HG03060 (cell line): ENCODE measurements at regions not wholly inside any gene's neighbourhood (a gene's known extent, or its start where the extent isn't known, plus 50 kb on each side); places are given as distances from the start of the nearest gene placed in this dataset.

ENCODE experiments used
- ATAC-seq: cut with Tn5 transposase; IDR thresholded peaks from one replicate; pipeline ENCODE4 v1.9.1; 2021; ENCODE audit warnings: low read depth, moderate number of reproducible peaks; ENCODE audit not compliant: unreplicated experiment

- no peak for ATAC-seq
Measured at GRCh38 chr20:48175261-48175660, 390.0 kb upstream of the SULF2 start.

GRCh38 chr20:48172357-48172702 lies 387.0 kb upstream of the SULF2 start:
- ATAC-seq, result no peak

DNA sequence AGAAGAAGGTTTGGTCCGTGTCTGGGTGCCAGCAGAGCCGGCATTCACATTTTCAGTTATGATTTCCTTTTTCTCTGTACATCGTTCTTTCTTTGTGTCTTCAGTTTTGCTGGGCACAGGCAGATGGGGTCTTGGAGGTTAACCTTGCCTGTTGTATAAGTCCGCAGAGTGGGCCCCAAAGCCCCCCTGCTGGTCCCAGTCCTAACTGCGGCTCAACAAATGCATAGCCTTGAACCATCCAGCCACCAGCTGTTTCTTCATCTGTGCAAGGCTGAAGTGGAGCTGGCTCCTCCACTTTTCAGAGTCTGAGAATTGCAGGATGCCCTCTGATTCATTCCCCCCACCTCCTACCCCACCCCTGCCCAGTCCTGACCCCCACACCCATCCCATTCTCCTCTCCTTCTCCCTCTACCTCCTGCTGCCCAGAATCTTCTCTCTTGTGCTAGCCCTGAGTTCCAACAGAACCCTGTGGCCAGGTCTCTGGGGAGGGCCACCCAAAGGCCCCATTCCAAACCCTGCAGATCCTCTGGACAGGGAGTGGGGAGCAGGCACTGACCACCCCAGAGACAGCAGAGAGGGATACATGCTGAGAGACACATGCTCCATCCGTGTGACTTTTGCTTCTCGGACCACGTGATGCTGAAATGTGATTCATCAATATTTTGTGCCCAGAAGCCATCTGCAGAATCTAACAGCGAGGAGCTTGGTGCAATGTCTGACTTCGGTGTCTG lies 386.5 kb upstream of the SULF2 start:
- no peak for ATAC-seq

GRCh38 chr20:48171071-48171470 lies 385.8 kb upstream of the SULF2 start:
- ATAC-seq, result no peak

DNA sequence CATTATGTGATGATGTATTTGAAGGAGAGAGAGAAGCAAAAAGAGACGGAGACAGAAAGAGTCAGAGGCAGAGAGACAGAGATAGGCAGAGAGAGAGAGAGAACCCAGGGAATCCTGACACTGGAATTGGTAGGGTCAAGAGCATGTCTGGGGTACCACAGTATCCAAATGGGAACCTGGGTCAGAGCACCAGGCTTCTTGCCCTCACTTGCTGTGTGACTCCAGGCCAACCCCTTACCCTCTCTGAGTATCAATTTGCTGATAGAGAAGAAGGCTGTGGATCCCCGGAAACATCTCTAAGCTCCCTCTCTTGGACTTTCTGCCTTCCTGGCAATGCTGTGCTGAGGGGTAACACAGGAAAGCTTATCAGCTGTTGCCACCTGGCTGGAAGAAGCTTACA lies 385.3 kb upstream of the SULF2 start:
- ATAC-seq, result no peak

GRCh38 chr20:48169650-48170225 lies 384.5 kb upstream of the SULF2 start:
- no peak for ATAC-seq

- no peak for ATAC-seq
Measured at GRCh38 chr20:48166082-48166835, 381.0 kb upstream of the SULF2 start.

DNA sequence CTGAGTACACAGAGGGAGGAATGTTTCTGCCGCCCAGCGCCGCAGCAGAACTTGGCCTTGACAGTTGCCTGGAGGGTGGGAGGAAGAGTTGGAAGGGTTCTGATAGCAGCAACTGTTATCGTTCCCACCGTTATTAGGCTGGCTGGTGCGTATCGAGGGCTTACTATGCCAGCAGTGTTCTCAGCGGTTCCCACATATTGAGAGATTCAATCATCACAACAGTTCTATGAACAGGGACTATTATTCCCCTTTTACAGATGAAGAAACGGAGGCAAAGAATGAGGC lies 380.1 kb upstream of the SULF2 start:
- no peak for ATAC-seq

DNA sequence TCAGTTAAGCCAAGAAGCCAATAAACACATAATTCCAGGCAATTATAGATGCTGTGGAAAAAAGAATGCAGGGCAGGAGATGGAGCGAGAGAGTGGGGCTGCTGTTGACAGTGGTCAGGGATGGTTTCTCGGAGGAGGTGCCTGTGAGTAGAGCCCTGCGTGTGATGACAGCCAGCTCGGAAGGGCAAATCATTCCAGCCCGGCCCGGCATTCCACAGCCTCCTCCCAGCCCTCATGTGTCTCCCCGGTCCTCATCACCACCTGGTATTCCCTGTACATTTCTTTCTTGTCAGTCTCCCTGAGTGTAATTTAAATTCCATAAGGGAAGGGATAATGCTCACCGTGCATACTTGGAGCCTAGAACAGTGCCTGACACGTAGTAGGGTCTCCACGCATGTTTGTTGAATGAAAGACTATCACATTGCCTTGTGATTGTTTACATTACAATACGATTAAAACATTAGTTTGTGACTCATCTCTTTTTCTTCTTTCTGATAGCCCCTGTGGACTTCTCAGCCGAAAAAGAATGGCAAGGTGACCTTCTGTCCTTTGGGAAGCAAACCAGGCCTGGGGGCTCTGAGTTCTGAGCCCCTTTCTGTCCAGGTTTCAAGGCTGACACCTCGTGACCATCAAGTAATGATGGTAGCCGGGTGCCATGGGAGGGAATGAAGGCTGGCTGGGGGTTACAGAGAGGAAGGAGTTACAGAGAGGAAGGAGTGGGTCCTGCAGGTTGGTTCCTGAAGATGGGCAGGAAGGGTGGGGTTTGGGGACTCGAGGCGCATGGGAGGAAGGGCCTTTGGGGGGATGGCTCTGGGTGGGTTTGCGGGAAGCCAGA lies 379.5 kb upstream of the SULF2 start:
- ATAC-seq, result no peak

DNA sequence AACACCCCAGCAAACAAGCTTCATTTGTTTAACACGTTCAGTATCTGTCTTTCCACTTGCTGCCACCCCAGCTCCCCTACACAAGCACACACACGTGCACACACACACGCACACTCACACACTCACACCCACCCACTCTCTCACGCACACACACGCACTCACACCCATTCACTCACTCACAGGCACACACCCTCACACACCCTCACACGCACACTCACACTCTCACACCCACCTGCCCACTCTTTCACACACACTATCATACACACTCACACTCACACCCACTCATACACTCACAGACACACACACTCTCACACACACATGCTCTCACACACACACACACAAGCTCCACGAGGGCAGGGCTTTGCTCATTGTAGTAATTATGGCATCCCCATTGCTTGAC lies 378.8 kb upstream of the SULF2 start:
- ATAC-seq, result no peak

- ATAC-seq, result no peak
Measured at GRCh38 chr20:48163505-48163904, 378.2 kb upstream of the SULF2 start.

DNA sequence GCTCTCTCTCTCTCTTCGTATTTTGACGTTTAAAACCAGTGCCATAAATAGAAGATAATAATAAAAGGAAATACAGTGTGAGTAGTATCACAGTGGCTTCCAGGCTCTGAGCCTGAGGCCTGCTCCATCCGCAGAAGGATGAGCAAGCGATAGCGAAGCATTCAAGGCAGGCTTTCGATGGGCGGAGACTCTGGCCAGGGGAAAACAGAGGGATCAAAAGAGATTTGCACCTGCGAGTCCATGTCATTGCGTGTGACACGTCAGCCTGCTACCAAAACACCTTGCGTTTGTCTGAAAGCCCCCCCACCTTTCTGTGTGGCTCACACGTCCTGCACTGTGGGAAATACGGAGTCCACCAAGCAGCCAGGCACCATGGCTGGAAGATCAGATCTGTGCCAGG lies 377.3 kb upstream of the SULF2 start:
- no peak for ATAC-seq

DNA sequence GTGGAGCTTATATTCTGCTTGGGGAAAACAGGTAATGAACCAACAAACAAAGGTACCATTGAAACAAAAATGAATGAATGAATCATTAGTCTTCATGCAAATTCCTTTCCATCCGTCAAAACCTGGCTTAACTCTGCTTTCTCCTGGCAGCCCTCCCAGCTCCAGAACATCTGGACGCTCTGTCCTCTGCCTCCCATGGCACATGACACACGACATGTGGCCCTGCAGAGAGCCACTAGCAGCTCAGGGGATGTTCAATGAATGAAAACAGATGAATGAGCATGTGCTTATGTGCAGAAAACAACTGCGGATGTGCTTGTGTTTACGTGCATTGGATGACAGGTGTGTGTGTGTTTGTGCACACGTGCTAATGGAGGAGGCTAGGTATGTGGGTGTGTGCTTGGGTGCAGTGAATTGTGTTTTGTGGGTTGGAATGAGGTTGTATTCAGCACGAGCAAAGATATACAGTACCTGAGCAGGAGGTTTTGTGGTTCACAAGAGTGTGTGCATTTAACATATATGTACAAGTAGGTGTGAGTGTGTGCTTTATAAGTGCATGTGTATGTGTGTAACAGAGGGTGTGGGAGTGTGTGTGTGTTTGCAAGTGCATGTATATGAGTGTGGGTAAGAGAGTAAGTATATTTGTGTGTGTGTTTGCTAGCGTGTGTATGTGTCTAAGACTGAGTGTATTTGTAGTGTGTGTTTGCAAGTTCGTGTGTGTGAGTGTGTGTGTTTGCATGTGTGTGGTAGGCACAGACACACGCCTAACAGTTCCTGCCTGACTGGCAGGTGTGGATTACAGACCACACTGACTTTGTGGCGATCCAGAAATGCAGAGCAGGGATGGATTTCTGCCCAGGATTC lies 374.1 kb upstream of the SULF2 start:
- no peak for ATAC-seq

GRCh38 chr20:48158014-48158413 lies 372.7 kb upstream of the SULF2 start:
- no peak for ATAC-seq

GRCh38 chr20:48156951-48157700 lies 371.8 kb upstream of the SULF2 start:
- no peak for ATAC-seq

DNA sequence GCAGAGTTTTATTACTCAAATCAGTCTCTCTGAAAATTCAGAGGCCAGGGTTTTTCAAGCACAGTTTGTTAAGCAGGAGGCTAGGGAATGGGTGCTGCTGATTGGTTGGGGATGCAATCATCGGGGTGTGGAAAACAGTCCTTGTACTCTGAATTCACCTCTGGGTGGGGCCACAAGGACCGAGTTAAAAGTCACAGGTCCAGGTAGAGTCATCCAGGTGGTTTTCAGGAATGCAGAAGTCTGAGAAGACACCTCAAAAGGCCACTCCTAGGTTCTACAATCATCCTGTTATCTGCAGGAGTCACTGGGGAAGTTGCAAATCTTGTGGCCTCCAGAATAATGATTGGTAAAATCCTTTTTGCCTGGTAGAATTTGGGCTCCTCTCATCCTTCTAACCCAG lies 371.2 kb upstream of the SULF2 start:
- no peak for ATAC-seq

- no peak for ATAC-seq
Measured at GRCh38 chr20:48155268-48155667, 370.0 kb upstream of the SULF2 start.

- no peak for ATAC-seq
Measured at GRCh38 chr20:48154040-48154765, 368.9 kb upstream of the SULF2 start.

DNA sequence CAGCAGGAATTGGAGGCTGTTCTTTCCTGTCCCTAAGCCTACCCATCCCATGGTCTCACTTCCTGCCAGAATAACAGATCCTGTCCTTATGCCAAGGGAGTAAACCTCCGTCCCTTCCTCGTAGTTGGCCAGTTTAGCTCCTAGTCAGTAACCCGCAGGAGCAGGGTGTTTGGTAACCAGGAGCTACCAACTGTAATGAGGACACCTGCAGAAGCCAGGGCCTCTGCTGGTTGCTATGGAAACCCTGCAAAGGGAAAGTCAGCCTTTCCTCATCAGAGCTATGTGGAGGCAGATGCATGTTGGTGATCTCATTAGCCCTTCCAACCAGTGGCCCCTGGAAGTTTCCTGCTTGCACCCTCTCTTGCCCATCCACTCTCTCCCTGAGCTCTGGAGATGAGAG lies 368.2 kb upstream of the SULF2 start:
- no peak for ATAC-seq
